HG03060 (cell line): ENCODE measurements at regions not wholly inside any gene's neighbourhood (a gene's known extent, or its start where the extent isn't known, plus 50 kb on each side); places are given as distances from the start of the nearest gene placed in this dataset.
"Not testable (repeated sequence)": the region's sequence is repeated elsewhere in the genome, so short reads cannot be mapped to it uniquely, and the experiment has no call there.

Experiments used
- ATAC-seq: cut with Tn5 transposase; IDR thresholded peaks from one replicate; pipeline ENCODE4 v1.9.1; 2021; ENCODE audit warnings: low read depth, moderate number of reproducible peaks; ENCODE audit not compliant: unreplicated experiment

DNA sequence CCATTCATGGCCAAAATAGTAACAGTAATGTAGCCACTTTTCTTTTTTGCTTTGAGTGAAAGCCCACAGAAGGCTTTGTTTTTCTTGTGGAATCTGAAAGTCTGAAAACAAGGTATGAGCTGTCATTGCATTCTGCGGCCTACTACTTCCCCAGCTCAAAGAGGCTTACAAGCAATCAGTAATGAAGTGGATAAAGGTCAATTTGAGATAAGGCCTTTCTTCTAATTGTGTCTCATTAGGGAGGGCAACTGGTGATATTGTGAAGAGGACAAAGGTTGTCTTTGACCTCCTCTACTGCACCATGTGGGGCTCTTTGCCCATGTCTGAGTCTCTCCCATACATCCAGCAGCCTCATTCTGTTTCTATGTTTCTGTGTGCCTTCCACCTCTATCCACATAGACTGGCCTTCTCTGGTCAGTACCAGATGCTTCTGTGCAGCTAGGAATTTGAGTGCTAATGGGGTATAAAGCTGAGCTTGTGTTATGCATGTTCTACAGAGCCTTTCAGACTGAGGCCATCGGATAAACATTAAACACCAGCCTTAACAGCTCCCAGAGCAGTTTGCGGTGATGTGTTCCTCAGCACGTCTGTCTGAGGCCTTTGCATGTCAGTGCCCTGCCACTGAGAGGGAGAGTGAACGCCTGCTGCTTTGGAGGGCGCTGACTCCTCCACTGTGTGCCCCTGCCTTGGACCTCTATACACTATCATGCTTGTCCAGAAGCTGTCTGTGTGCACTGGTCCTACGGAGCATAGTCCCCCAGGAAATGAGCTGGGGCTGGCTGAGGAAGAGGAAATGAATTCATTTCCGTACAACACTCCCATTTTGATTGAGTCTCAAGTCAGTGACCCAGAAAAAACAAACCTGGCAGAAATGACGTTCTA, 80.2 kb downstream of the SH2D1A start:
- ATAC-seq: no peak

GRCh38 chrX:124433186-124433585, 86.8 kb downstream of the SH2D1A start:
- no peak for ATAC-seq

GRCh38 chrX:124435616-124436015, 89.3 kb downstream of the SH2D1A start:
- no peak for ATAC-seq

DNA sequence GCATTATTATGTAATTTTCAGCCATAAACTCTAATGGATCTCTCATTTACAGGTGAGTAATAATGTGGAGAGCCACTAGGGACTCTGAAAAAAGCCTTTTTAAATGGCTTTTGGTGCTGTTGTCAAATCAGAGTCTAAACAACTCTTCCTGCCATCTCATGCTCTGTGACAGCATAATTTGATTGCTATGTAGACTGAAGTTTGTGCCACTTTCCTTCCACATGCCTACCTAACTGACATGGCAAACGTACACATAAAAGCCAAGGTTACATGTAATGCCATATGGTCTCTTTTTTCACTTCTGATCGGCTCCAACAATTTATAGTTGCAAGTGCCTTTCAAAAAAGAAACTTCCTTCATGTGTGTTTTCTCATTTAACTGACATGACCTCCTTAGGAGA, 94.3 kb downstream of the SH2D1A start:
- ATAC-seq: no peak

DNA sequence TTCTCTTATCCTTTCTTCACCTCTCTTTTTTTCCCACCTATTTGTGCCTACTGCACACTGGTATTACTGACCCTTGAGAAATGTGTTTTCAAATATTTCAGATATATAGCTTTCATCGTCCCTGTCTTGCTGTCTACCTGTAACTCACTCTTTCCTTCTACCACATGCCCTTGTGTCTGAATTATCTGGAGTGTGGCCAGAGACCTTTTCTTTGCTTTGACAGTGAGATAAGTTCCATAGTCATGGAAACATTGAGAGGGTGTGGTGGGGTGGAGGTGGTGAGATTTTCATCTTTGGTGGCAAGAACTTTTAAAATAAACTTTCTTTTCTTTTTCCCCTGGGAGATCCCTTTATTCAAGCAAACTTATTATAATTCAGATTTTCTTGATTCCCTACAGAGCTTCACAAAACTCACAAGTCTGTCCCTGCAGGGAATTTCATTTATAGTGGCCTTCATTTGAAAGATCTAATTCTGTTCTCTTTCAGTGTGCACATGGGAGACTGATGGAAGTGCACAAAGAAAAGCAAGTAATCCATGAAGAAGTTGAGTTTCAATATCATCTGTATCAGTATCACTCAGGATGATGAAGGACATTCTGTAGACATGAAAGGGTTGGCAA, 95.7 kb downstream of the SH2D1A start:
- no peak for ATAC-seq

DNA sequence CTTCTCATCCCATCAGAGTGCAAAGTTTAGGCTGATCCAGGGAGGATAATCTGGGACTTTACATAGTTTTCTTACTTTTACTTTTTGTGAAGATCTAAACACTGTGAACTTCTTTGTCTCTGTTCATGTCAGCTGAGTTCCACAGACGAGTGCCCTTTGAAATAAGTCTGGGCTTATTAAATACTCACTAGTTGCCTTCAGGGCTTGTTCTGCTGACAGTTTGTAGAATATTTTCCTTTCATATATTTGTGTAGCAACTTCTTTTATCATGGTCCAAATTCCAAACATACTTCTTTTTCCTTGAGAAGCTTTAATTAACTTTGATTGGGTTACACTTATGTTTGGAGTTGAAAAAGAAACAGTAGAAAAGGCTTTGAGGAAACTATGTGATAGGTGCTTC, 109.6 kb downstream of the SH2D1A start:
- no peak for ATAC-seq

- not testable (repeated sequence) for ATAC-seq
Observed at GRCh38 chrX:124459851-124460250, 113.5 kb downstream of the SH2D1A start.

DNA sequence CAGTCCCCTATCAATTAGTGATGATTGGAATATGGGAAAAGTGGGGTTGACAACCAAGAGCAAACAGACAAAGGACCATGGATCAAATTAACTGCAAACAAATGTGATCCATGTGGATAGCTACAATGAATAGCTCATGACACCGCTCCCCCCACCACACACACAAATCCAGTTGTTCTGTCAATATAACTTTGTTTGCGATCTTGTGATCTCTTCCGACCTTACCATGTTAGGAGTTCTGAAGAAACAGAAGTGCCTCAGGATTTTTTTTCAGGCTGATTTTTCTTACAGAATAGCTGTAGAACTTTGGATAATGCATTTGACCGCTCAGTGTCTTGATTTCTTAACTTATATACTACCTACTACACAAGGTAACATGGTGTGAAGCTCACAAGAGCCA, 116.6 kb downstream of the SH2D1A start:
- no peak for ATAC-seq

DNA sequence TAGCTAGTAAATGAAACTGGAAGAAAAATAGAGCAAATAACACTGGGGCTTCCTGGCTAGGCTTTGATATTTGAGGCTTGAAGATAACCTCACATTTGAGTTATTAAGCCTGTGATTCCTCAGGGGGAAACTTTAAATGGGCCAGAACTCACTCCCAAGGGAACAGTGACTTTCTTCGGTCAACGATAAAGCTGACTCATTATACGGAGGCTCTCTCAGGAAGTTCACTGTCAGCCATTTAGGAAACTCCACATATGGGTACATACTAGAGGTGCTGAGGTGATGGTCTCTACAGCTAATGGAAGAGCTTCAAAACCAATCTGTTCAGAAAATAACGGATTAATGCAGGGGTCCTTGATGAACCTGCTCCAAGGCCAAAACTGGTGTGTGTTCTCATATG, 120.8 kb downstream of the SH2D1A start:
- no peak for ATAC-seq

- no peak for ATAC-seq
Observed at GRCh38 chrX:124475358-124475757, 129.0 kb downstream of the SH2D1A start.

DNA sequence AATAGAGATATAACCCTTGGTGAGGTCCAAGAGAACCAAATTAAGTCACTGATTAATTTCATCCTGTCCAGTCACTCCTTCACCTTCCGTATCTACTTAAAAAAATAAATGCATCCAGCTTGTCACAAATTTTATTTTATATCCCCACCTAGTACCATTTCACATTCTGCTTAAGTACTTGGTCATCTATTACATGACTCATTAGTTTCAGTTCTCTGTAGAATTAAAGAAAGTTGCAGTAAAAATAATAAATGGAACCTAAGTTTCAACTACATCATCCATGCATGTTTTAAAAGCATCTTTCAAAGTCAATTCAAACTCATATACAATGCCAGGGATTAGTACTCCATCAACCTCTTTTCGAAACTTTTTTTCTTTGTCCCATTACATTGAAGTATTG, 130.2 kb downstream of the SH2D1A start:
- peak; percentile 71 for ATAC-seq

DNA sequence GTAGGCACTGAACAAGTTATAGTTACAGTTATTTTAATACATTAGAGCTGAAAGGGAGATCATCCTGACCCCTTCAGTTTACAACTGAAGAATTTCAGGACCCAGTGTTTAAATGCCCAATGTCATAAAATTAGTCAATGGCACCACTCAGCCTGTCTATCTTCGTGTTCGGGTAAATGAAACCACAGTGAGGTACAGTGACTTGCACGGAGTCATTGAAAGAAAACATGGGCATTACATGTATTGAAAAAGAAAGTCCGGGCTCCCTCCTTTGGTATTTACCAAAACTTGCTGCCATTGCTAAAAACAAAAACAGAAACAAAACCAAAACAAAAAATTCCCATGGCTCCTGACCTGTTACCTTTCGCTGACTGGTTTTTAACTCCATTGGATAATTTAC, 131.7 kb downstream of the SH2D1A start:
- ATAC-seq: no peak

- ATAC-seq: peak; percentile 90
Observed at GRCh38 chrX:124488412-124489161, 142.2 kb downstream of the SH2D1A start.

DNA sequence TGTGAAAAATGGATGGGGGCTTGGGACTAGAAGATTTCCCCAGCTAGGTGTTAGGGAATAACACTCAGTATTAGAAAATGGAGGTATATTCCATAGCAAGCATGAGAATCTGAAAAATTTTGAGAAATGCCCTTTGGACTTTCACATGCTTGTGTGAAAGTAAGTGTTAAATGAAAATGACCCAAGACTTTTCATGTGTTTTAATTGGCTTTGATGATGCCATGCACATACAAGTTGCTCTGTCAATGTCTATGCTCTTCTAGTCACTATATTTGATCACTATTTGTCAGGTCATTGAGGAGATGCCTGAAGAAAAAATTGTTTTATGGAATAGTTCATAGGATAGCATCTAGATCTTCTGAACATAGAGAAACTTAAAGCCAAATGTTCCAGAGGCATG, 147.6 kb downstream of the SH2D1A start:
- ATAC-seq: no peak

GRCh38 chrX:124497386-124497785, 151.0 kb downstream of the SH2D1A start:
- no peak for ATAC-seq

DNA sequence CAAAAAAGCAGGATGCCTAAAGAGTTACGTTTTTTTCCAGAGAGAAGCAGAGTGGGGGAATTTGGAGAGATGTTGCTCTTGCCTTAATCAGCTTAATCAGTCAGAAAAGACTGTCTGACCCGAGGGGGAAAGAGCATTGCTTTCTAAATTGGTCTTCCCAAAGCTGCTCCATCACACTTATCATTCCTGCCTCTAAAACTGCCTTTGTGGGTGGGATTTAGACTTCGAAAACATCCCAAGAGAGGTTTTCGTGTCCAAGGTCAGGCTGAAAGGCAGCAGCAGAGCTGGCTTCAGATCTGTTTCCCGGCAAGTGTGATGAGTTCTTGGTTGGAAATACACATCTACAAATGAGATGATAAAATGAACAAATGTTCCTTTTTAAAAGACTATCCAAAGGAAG, 155.2 kb downstream of the SH2D1A start:
- ATAC-seq: no peak

DNA sequence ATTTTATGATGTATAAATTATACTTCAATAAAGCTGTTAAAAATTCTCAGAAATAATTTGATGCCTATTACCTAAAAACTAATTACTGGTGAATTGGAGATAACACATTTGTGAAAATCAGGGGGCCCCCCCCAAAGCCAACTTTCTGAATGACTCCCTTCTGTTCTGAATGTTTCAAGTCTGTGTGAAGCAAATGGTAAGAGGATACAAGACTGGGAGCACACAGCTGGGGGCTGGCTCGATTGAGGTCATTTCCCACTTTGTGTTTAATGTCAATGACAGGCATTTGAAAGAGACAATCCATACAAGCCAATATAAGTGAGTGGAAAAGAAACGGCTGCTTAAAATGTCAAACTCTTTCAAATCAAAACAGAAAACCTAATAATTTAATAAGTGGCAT, 155.8 kb downstream of the SH2D1A start:
- no peak for ATAC-seq

DNA sequence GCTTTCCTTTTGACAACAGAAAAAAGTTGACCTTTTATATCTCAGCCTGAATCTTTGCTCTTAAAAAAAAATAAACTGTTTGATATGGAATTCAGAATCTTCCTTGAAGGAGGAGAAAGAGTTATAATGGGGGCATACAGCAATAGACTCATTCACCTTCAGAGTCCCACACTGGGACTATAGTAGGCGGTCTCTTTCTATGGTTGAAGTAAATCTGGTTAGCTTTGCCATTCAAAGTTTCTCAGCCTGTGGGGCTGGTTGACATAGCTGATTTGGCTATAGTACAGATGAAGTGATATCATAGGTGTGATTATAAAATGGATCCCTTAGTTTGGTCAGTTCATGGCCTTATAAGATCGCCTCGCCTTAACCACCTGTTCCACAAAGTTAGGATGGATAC, 156.2 kb downstream of the SH2D1A start:
- no peak for ATAC-seq

DNA sequence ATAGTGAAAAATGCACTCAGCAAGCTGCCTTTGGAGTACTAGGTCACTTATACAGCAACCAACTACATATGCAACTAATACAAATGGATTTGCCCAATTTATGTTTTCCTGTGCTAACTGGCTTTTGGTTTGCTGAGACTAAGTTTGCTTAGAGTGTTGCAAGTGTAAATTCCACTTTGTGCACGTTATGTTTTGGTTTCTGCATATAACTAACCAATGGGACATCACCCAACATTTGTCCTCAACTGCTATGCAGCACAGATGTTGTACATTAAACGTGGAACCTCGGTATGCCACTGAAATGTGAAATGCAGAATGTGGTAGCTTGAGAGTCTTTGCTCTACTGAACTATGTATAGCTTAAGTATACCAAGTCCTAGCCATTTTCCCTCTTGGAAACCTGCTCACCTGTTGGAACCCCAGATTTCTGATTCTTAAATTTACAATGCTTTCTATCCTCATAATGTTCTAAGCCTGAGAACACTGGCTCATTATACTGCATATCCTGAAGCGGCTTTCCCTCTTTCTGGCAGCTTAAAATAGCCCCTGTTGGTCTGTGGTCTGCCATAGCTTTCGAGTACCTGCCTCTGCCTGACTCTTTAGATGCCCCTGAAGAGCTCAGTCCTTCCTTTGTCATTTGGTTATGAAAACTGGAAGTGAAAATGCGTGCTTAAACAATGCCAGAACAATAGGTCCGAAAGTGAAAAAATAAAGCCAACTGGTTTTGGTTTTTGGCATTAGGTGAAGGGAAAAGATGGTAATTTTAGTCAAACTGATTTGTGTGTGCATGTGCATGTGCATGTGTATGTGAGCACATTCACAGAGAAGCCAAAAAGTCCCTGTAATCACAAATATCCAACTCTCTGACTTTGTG, 158.0 kb downstream of the SH2D1A start:
- peak; percentile 94 for ATAC-seq

DNA sequence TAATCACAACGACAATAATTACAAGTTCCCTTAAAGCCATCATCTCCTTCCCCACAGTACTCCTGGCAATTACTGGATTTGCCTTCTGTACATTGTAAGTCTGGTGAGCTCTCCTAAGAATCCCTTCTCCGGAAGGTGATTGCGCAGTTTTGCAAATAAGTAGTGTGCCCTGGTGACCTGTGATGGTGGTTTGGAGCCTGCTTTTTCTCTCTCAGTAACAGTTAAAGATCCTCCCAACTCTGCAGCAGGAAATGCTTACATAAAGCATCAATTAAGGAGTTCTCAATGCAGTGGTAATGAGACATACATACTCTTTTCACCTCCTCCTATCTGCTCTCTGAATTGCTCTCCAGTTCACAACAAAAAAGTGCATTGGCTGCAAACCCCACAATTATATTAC, 159.7 kb downstream of the SH2D1A start:
- ATAC-seq: no peak
